ENCODE measurements at regions not wholly inside any gene's neighbourhood (a gene's known extent, or its start where the extent isn't known, plus 50 kb on each side); places are given as distances from the start of the nearest gene placed in this dataset.
"Not testable (repeated sequence)": the region's sequence is repeated elsewhere in the genome, so short reads cannot be mapped to it uniquely, and the experiment has no call there.

DNA sequence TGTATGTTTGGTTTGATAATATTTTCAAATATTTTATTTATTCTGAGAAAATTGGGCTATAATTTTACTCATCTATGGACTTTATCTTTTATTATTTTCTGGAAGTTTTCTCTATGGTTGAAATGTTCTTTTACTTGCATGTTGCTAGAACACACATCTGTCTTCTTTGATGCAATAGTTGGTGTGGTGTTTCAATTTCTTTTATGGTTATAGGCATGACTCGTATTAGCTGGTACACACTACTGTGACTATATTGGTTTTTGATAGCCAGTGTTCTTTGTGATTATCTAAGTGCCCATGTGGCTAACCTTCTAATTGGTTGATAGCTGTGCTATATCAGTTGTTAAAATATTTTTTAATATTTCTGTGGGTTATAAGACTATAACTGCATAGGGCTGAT is 1343.3 kb upstream of the GJE1 start:
- H3K4me3 Mint-ChIP-seq (ENCODE audit: unreplicated experiment) = no peak overlapping the region
- no peaks in the 10 kb centered on the region for H3K9me3 Mint-ChIP-seq (ENCODE audit: unreplicated experiment)
- H3K36me3 Mint-ChIP-seq (ENCODE audit: unreplicated experiment) = no peaks in the 10 kb centered on the region

DNA sequence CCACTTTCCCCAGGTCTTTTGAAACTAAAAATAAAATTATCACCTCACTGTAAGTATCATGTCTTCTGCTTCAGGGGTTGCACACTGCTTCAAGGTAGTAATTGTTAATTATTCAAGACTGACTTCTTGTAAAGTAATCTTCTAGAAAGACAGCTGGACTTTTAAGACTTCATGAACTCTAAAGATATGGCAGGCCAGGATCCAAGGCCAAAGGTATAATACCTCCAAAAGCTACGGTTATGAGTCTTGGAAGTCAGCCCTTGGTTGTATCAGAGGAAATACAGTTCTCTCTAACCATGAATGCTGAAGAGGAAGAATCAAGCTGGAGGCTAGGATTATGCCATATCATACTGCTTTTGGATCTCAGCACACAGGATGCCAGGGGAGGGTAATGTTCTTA is 1346.8 kb upstream of the GJE1 start:
- no peaks in the 10 kb centered on the region for H3K4me1 Mint-ChIP-seq (ENCODE audit: low read depth, unreplicated experiment)

More for the DNA sequence above, 1343.3 kb upstream of the GJE1 start:
- Mint-ChIP-seq H3K4me1 (ENCODE audit: low read depth, unreplicated experiment) (no peaks in the 10 kb centered on the region), H3K27ac (ENCODE audit: unreplicated experiment) (no peak overlapping the region), H3K27me3 (ENCODE audit: unreplicated experiment) (peaks cover 2% of the 10 kb centered on the region)
- no peak for DNase-seq
- TF ChIP-seq, protein P1, sequence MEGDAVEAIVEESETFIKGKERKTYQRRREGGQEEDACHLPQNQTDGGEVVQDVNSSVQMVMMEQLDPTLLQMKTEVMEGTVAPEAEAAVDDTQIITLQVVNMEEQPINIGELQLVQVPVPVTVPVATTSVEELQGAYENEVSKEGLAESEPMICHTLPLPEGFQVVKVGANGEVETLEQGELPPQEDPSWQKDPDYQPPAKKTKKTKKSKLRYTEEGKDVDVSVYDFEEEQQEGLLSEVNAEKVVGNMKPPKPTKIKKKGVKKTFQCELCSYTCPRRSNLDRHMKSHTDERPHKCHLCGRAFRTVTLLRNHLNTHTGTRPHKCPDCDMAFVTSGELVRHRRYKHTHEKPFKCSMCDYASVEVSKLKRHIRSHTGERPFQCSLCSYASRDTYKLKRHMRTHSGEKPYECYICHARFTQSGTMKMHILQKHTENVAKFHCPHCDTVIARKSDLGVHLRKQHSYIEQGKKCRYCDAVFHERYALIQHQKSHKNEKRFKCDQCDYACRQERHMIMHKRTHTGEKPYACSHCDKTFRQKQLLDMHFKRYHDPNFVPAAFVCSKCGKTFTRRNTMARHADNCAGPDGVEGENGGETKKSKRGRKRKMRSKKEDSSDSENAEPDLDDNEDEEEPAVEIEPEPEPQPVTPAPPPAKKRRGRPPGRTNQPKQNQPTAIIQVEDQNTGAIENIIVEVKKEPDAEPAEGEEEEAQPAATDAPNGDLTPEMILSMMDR (IDR thresholded peaks at IDR 0.05; ENCODE audit: partially characterized antibody, unreplicated experiment) = no peak

DNA sequence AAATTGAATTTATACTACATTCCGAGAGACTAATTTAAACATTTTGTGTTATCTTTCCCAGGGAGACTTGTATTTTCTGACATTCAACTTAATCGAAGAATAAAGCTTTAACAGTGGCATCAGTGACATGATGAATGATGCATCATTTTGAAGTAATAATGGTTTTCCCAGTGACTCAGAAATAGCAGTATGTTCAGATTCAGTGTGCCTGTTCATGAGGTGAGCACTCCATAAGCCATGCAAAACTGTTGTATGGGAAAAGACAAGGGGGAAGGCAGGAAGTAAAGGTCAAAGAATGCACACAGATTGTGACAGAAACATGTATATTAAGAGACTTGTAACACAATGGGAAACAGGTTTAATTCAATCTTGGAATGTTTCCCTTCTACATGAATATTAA is 1348.2 kb upstream of the GJE1 start:
- TF ChIP-seq, protein P1 (IDR thresholded peaks at IDR 0.05; ENCODE audit: partially characterized antibody, unreplicated experiment) = no peak
- Mint-ChIP-seq H3K4me3 (ENCODE audit: unreplicated experiment) (no peak overlapping the region), H3K27me3 (ENCODE audit: unreplicated experiment) (no peaks in the 10 kb centered on the region), H3K27ac (ENCODE audit: unreplicated experiment) (no peak overlapping the region), H3K4me1 (ENCODE audit: low read depth, unreplicated experiment) (no peaks in the 10 kb centered on the region), H3K36me3 (ENCODE audit: unreplicated experiment) (no peaks in the 10 kb centered on the region), H3K9me3 (ENCODE audit: unreplicated experiment) (no peaks in the 10 kb centered on the region)
- DNase-seq = no peak

More for the DNA sequence above, 1346.8 kb upstream of the GJE1 start:
- no peaks in the 10 kb centered on the region for H3K36me3 Mint-ChIP-seq (ENCODE audit: unreplicated experiment)
- no peak overlapping the region for H3K4me3 Mint-ChIP-seq (ENCODE audit: unreplicated experiment)
- TF ChIP-seq, protein P1 (IDR thresholded peaks at IDR 0.05; ENCODE audit: partially characterized antibody, unreplicated experiment) = no peak
- no peaks in the 10 kb centered on the region for H3K27me3 Mint-ChIP-seq (ENCODE audit: unreplicated experiment)
- no peak overlapping the region for H3K27ac Mint-ChIP-seq (ENCODE audit: unreplicated experiment)
- no peaks in the 10 kb centered on the region for H3K9me3 Mint-ChIP-seq (ENCODE audit: unreplicated experiment)
- DNase-seq = no peak

DNA sequence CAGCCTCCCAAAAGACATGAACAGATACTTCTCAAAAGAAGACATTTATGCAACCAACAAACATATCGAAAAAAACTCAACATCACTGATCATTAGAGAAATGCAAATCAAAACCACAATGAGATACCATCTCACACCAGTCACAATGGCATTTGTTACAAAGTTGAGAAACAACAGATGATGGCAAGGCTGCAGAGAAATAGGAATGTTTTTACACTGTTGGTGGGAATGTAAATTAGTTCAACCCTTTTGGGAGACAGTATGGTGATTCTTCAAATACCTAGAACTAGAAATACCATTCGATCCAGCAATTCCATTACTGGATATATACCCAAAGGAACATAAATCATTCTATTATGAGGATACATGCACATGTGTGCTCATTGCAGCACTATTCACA is 1349.2 kb upstream of the GJE1 start:
- H3K4me1 Mint-ChIP-seq (ENCODE audit: low read depth, unreplicated experiment); H3K27me3 Mint-ChIP-seq (ENCODE audit: unreplicated experiment): not testable (repeated sequence)

DNA sequence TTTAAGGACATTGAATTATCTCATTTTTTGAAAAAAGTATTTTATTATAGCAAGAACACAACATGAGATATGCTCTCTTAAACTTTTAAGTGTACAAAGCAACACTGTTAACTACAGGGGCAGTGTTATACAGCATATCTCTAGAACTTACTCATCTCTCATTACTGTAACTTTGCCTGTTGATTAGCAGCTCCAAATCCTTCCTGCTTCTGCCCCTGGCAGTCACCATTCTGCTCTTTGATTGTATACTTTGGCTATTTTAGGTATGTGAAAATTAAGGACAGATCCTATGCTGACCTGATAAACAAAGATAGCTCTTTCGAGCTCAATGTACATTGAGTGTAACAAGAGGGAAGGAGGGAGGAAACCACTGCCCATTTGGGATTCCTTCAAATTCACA is 1349.8 kb upstream of the GJE1 start:
- Mint-ChIP-seq H3K4me3 (ENCODE audit: unreplicated experiment) (no peak overlapping the region), H3K27me3 (ENCODE audit: unreplicated experiment) (no peaks in the 10 kb centered on the region), H3K36me3 (ENCODE audit: unreplicated experiment) (no peaks in the 10 kb centered on the region), H3K4me1 (ENCODE audit: low read depth, unreplicated experiment) (no peaks in the 10 kb centered on the region), H3K27ac (ENCODE audit: unreplicated experiment) (no peak overlapping the region), H3K9me3 (ENCODE audit: unreplicated experiment) (no peaks in the 10 kb centered on the region)
- DNase-seq = no peak
- TF ChIP-seq, protein P1 (IDR thresholded peaks at IDR 0.05; ENCODE audit: partially characterized antibody, unreplicated experiment) = no peak

More for the DNA sequence above, 1349.2 kb upstream of the GJE1 start:
- not testable (repeated sequence) for H3K36me3 Mint-ChIP-seq (ENCODE audit: unreplicated experiment); H3K27ac Mint-ChIP-seq (ENCODE audit: unreplicated experiment); H3K9me3 Mint-ChIP-seq (ENCODE audit: unreplicated experiment); H3K4me3 Mint-ChIP-seq (ENCODE audit: unreplicated experiment); DNase-seq

Data from glutamatergic neuron (in vitro differentiated cells).